ENCODE measurements at regions not wholly inside any gene's neighbourhood (a gene's known extent, or its start where the extent isn't known, plus 50 kb on each side); places are given as distances from the start of the nearest gene placed in this dataset.

DNA sequence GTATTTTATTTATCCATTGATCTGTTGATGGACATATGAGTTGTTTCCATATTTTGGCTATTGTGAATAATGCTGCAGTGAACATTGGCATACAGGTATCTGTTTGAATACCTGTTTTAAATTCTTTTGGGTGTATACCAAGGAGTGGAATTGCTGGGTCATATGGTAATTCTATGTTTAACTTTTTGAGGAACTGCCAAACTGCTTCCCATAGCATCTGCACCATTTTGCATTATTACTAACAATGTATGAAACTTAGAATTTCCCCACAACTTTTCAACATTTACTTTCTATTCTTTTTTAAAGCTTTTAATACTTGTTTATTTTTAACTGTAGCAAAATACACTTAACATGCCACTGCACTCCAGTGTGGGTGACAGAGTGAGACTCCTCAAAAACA lies 57.0 kb upstream of the MSN start:
- intact Hi-C loops (cut with DNase I) = no loop called here
- H3K27ac ChIP-seq = peak overlapping the region; percentile 9 to 60
- H3K9me3 ChIP-seq = no peaks in the 10 kb centered on the region
- DNase-seq (no peak), ATAC-seq (no peak)
- no peak overlapping the region for H3K4me3 ChIP-seq
- TF ChIP-seq, protein P1, sequence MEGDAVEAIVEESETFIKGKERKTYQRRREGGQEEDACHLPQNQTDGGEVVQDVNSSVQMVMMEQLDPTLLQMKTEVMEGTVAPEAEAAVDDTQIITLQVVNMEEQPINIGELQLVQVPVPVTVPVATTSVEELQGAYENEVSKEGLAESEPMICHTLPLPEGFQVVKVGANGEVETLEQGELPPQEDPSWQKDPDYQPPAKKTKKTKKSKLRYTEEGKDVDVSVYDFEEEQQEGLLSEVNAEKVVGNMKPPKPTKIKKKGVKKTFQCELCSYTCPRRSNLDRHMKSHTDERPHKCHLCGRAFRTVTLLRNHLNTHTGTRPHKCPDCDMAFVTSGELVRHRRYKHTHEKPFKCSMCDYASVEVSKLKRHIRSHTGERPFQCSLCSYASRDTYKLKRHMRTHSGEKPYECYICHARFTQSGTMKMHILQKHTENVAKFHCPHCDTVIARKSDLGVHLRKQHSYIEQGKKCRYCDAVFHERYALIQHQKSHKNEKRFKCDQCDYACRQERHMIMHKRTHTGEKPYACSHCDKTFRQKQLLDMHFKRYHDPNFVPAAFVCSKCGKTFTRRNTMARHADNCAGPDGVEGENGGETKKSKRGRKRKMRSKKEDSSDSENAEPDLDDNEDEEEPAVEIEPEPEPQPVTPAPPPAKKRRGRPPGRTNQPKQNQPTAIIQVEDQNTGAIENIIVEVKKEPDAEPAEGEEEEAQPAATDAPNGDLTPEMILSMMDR (IDR thresholded peaks at IDR 0.05) = no peak
- H3K36me3 ChIP-seq = no peaks in the 10 kb centered on the region
- no peaks in the 10 kb centered on the region for H3K27me3 ChIP-seq
- H3K4me1 ChIP-seq = peaks cover 7 to 30% of the 10 kb centered on the region in 2 donors

DNA sequence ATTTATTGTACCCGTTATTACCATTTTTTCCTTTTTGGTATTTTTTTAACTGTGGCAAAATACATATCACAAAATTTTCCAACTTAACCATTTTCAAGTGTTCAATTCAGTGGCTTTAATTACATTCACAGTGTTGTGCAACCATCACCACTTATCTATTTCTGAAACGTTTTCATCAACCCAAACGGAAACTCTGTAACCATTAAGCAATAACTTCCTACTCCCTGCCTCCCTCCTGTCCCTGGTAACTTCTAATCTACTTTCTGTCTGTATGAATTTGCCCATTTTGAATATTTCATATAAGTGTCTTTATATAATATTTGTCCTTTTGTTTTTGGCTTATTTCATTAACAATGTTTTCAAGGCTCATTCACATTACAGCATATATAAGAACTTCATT lies 57.4 kb upstream of the MSN start:
- intact Hi-C loops (cut with DNase I) = no loop called here
- H3K27ac ChIP-seq = peak overlapping the region; percentile 54 to 60

DNA sequence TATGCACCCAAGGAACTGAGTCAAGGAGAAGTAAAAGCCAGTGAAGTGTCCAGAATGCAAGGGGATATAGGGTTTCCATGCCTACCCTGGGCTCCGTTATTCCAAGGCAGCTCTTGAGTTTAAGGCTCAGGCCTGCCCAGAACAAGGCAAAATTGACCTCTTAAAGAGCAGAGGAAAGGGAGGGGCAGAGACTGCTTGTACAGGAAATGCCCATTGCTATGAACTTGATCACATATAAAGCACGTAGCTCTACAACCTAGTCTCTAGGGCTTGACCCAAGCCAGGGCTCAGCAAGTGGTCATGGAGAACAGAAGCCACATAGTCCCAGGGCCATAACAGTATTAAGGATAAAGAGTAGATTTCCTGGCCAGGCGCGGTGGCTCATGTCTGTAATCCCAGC lies 58.2 kb upstream of the MSN start:
- ATAC-seq (peak; percentile 70), DNase-seq (no peak)
- TF ChIP-seq, protein P1 (IDR thresholded peaks at IDR 0.05) = no peak
- Histone ChIP-seq H3K4me1 (peaks cover 7 to 30% of the 10 kb centered on the region in 2 donors), H3K27me3 (no peaks in the 10 kb centered on the region), H3K36me3 (no peaks in the 10 kb centered on the region), H3K9me3 (no peaks in the 10 kb centered on the region), H3K27ac (peak overlapping the region; percentile 54 to 60), H3K4me3 (no peak overlapping the region)
- intact Hi-C loops (cut with DNase I) = loop anchor here in 1 of 2 donors (10.0 kb wide), 1 partner anchor 96 kb away; no protein-coding TSS in a partner anchor

More for the DNA sequence above, 57.4 kb upstream of the MSN start:
- no peak overlapping the region for H3K4me3 ChIP-seq
- ATAC-seq = peak; percentile 81
- peaks cover 7 to 30% of the 10 kb centered on the region in 2 donors for H3K4me1 ChIP-seq
- H3K27me3 ChIP-seq = no peaks in the 10 kb centered on the region
- DNase-seq = no peak
- H3K9me3 ChIP-seq = no peaks in the 10 kb centered on the region
- H3K36me3 ChIP-seq = no peaks in the 10 kb centered on the region
- TF ChIP-seq, protein P1 (IDR thresholded peaks at IDR 0.05) = no peak

DNA sequence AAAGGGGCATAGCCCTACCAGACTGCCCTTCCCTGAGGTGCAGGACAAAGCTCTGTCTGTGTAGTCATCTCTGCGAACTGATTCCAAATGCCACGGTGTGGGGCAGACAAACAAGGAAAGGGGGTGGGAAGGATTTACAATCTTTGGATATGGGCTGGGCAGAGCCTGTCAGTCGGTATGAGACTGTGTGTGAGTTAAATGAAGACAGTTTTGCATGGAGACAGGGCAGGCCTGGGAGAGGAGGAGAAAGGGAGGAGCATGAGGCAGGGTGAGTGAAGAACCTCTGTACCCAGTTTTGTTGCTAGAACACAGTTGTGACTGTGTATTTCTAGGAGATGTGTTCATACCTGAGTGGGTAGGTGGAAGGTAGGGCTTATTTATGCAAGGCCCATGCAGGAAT lies 59.4 kb upstream of the MSN start:
- TF ChIP-seq, protein P1 (IDR thresholded peaks at IDR 0.05) = no peak
- no peaks in the 10 kb centered on the region for H3K36me3 ChIP-seq
- intact Hi-C loops (cut with DNase I) = loop anchor here in 1 of 2 donors (10.0 kb wide), 1 partner anchor 97 kb away; no protein-coding TSS in a partner anchor
- ATAC-seq (peak; percentile 21), DNase-seq (no peak)
- H3K4me1 ChIP-seq = peaks cover 7 to 30% of the 10 kb centered on the region in 2 donors
- H3K27ac ChIP-seq = no peak overlapping the region
- H3K9me3 ChIP-seq = no peaks in the 10 kb centered on the region
- no peaks in the 10 kb centered on the region for H3K27me3 ChIP-seq
- no peak overlapping the region for H3K4me3 ChIP-seq

DNA sequence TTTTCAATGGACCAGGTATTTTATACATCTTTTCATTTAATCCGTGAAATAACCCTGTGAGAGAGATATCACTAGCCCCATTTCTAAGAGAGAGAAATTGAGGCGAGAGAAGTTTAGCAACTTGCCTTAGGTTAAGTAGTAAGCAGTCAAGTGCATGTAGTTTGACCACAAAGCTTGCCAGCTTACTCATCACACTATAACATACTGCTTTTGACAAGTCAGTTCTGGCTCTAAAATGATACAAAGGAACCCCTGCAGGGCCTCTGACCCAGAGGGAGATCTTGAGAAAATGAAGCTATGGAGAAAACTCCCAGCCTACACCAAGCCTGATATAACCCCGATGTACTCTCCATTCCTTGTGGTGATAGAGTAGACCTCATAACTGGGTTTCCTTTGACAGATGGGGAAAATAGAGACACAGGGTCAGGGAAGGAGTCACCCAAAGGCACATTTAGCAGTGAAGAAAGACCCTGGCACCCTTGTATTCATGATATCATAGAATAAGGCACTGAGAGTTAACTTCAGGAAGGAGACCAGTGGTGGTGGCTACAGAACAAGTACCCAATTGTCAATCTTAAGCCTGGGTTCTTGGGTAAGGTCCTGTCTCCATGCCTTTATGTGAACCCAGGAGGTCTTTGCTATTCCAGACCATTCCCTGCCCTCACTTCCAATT lies 60.2 kb upstream of the MSN start:
- peaks cover 8 to 38% of the 10 kb centered on the region in 2 donors for H3K4me1 ChIP-seq
- TF ChIP-seq, protein P1 (IDR thresholded peaks at IDR 0.05) = no peak
- DNase-seq (no peak), ATAC-seq (no peak)
- intact Hi-C loops (cut with DNase I) = loop anchor here in 1 of 2 donors (10.0 kb wide), 1 partner anchor 98 kb away; no protein-coding TSS in a partner anchor
- H3K9me3 ChIP-seq = no peaks in the 10 kb centered on the region
- H3K27me3 ChIP-seq = no peaks in the 10 kb centered on the region
- H3K36me3 ChIP-seq = no peaks in the 10 kb centered on the region
- no peak overlapping the region for H3K27ac ChIP-seq
- H3K4me3 ChIP-seq = no peak overlapping the region
